ENCODE measurements at regions not wholly inside any gene's neighbourhood (a gene's known extent, or its start where the extent isn't known, plus 50 kb on each side); places are given as distances from the start of the nearest gene placed in this dataset.

DNA sequence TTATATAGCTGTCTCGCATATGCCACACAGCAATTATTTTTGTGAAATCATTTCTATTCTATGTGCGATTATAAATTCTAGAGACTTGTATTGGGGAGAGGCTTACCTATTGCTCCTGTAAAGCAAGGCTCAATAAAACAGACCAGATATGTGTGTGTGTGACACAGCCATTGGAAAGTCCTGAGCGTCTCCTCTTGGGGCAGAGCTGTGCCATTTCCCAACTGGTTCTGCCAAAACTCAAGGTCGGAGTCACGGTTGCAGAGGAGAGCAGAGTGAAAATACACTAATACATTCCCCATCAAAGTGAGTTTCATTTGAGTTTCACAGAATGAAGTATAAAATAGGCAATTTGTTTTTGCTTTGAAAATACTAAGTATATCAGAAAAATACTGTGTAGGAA, 567.4 kb upstream of the FZD8 start:
- DNase-seq (ENCODE audit: low read depth, low spot score) (no peak), ATAC-seq (no peak), FAIRE-seq (no peak)
- H4K20me1 ChIP-seq (ENCODE audit: control insufficient read depth, insufficient read depth) = no peaks in the 10 kb centered on the region
- RAD21 ChIA-PET (ENCODE audit: unreplicated experiment) = no interaction called here
- H2AFZ ChIP-seq (ENCODE audit: control insufficient read depth, low read depth, low read length) = no peak overlapping the region
- H3K36me3 ChIP-seq (ENCODE audit: control insufficient read depth in 2 of 2, insufficient read depth in 2 of 2, low read length in 1 of 2) = no peaks in the 10 kb centered on the region
- H3K4me3 ChIP-seq = no peak overlapping the region
- no peak overlapping the region for H3K9ac ChIP-seq (ENCODE audit: control insufficient read depth, insufficient read depth, low read length)
- CTCF ChIA-PET = no interaction called here
- in situ Hi-C loops (cut with MboI) (no loop called here), intact Hi-C loops (cut with micrococcal nuclease; ENCODE audit: unreplicated experiment) (no loop called here)
- H3K27ac ChIP-seq (ENCODE audit: control insufficient read depth, insufficient read depth) = no peak overlapping the region
- H3K4me2 ChIP-seq (ENCODE audit: control insufficient read depth, insufficient read depth) = no peak overlapping the region
- no peak for TF ChIP-seq JUNB (IDR thresholded peaks at IDR 0.05)
- TF ChIP-seq, protein P1, sequence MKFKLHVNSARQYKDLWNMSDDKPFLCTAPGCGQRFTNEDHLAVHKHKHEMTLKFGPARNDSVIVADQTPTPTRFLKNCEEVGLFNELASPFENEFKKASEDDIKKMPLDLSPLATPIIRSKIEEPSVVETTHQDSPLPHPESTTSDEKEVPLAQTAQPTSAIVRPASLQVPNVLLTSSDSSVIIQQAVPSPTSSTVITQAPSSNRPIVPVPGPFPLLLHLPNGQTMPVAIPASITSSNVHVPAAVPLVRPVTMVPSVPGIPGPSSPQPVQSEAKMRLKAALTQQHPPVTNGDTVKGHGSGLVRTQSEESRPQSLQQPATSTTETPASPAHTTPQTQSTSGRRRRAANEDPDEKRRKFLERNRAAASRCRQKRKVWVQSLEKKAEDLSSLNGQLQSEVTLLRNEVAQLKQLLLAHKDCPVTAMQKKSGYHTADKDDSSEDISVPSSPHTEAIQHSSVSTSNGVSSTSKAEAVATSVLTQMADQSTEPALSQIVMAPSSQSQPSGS (IDR thresholded peaks at IDR 0.05; ENCODE audit: low read length) = no peak
- no peak for TF ChIP-seq NFIC (IDR thresholded peaks at IDR 0.05; ENCODE audit: low read depth, low read length)
- TF ChIP-seq BCL3 (IDR thresholded peaks at IDR 0.05; ENCODE audit: borderline replicate concordance, insufficient read depth, low read depth, low read length, poor library complexity, severe bottlenecking) = no peak
- TF ChIP-seq CBX3 (IDR thresholded peaks at IDR 0.05; ENCODE audit: borderline replicate concordance, low read depth) = no peak
- no peak for TF ChIP-seq SMAD5 (IDR thresholded peaks at IDR 0.05; ENCODE audit: low read depth)
- no peak for TF ChIP-seq LARP7 (IDR thresholded peaks at IDR 0.05)
- SMC1A ChIA-PET (ENCODE audit: uncharacterized antibody, unreplicated experiment) = no interaction called here
- H3K27me3 ChIP-seq (replicated peaks in 1 of 2; ENCODE audit: control insufficient read depth in 2 of 2, insufficient read depth in 2 of 2, low read length in 1 of 2) = no peaks in the 10 kb centered on the region
- BruUV-seq (replicated peaks) = no TSS peak
- H3K9me3 ChIP-seq (replicated peaks; ENCODE audit: control insufficient read depth, insufficient read depth, low read length) = no peaks in the 10 kb centered on the region
- POLR2A ChIA-PET = no interaction called here
- H3K79me2 ChIP-seq (ENCODE audit: control insufficient read depth, insufficient read depth, low read length) = no peaks in the 10 kb centered on the region
- no peaks in the 10 kb centered on the region for H3K4me1 ChIP-seq (ENCODE audit: control insufficient read depth, insufficient read depth, low read length)
- WGBS (ENCODE audit: insufficient coverage, insufficient replicate concordance, low lambda C conversion rate, missing lambda C conversion rate) = 41% methylated on average over 5 of the region's 5 CpGs
